Left lung (tissue), 4 donors: ENCODE measurements at regions not wholly inside any gene's neighbourhood (a gene's known extent, or its start where the extent isn't known, plus 50 kb on each side); places are given as distances from the start of the nearest gene placed in this dataset.

Source experiments
- ATAC-seq: fragments of 200-7000 bp; cut with Tn5 transposase; one replicate; pipeline ENCODE4 v1.9.1; 2020; ENCODE audit warnings: moderate library complexity
- DNase-seq, 4 donors: peaks; one replicate each; pipeline ENCODE4 v3.0.0-alpha.2; 2013 to 2020
- H3K27ac ChIP-seq, 2 donors: fragments of 200-600 bp; sonication (generic) in 1 of 2; one replicate each; pipeline versions ENCODE4 v1.5.0 to v1.8.0; 2020 to 2021
- H3K27me3 ChIP-seq, 2 donors: fragments of 200-600 bp; sonication (generic) in 1 of 2; one replicate each; pipeline versions ENCODE4 v1.5.0 to v1.8.0; 2020 to 2021
- H3K36me3 ChIP-seq, 2 donors: fragments of 200-600 bp; sonication (generic) in 1 of 2; one replicate each; pipeline versions ENCODE4 v1.5.0 to v1.8.0; 2020 to 2021
- H3K4me1 ChIP-seq, 2 donors: fragments of 200-600 bp; one replicate each; pipeline ENCODE4 v1.8.0; 2021
- H3K4me3 ChIP-seq, 2 donors: fragments of 200-600 bp; sonication (generic) in 1 of 2; one replicate each; pipeline versions ENCODE4 v1.5.0 to v1.8.0; 2020 to 2021; ENCODE audit warnings: mild to moderate bottlenecking in 1 of 2
- H3K9me3 ChIP-seq, 2 donors: fragments of 200-600 bp; sonication (generic) in 1 of 2; one replicate each; pipeline versions ENCODE4 v1.5.0 to v1.8.0; 2020 to 2021
- CTCF ChIP-seq, 2 donors: fragments of 200-600 bp; sonication (generic) in 1 of 2; IDR thresholded peaks; one replicate each; pipeline versions ENCODE4 v1.5.0 to v1.8.0; 2021; ENCODE audit warnings: antibody characterized with exemption in 2 of 2
- intact Hi-C, 2 donors: fragments of 100-400 bp; cut with DNase I; formaldehyde crosslinking; loops; one replicate each; pipeline versions ENCODE4 v1.11.2 to v1.14.2; 2022
- donor health status: DM: no; HTN: yes; CAD: no.
- donor health status: DM: no; HTN: no; CAD: no.

GRCh38 chr1:58095183-58095582 is 451.3 kb downstream of the OMA1 start:
- no peaks in the 10 kb centered on the region for H3K9me3 ChIP-seq
- no peak for DNase-seq
- H3K36me3 ChIP-seq, result no peaks in the 10 kb centered on the region
- intact Hi-C loops, result no loop called here
- H3K27me3 ChIP-seq, result no peaks in the 10 kb centered on the region
- no peaks in the 10 kb centered on the region for H3K4me1 ChIP-seq
- no peak overlapping the region for H3K4me3 ChIP-seq
- no peak for TF ChIP-seq CTCF (IDR thresholded peaks at IDR 0.05)
- no peak overlapping the region for H3K27ac ChIP-seq
- ATAC-seq, result no peak

DNA sequence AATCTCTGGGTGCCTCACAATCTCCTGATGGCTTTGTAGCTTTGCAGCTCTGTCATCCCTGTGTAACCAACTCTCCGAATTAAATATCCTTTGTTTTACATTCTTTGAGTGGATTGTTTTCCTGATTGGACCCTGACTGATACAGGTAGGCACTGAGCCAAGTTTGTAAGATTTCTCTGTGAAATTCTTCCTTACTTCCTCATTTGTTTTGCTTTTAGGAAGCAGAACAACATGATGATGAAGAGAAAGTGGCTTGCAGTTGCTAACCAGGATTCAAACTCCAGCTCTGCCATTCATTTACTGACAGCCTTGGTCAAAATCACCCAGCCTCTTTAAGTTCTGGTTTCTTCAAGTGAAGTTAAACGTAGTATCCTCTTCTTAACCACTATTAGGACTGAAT is 452.3 kb downstream of the OMA1 start:
- no peak for TF ChIP-seq CTCF (IDR thresholded peaks at IDR 0.05)
- no peak overlapping the region for H3K4me3 ChIP-seq
- no peak overlapping the region for H3K27ac ChIP-seq
- no peaks in the 10 kb centered on the region for H3K9me3 ChIP-seq
- DNase-seq (no peak), ATAC-seq (no peak)
- H3K4me1 ChIP-seq, result no peaks in the 10 kb centered on the region
- H3K36me3 ChIP-seq, result no peaks in the 10 kb centered on the region
- H3K27me3 ChIP-seq, result no peaks in the 10 kb centered on the region
- intact Hi-C loops, result no loop called here

DNA sequence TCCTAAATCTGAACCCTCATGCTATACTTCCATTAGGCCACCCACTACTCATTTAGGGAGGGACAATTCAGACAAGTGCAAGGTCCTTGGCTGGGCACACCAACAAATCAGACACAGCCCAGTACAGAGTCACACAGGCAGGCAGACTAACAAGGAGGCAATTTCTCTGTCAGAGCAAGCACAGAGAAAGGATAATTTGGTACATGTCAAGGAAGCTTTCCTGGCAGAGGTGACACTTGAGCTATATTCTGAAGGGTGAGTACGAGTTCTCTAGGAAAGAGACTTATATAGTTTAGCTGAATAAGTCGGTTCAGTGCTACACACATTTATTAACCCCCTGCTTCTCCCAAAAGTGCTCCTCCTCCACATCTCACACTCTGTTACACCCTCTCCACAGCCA is 455.9 kb downstream of the OMA1 start:
- no peaks in the 10 kb centered on the region for H3K4me1 ChIP-seq
- TF ChIP-seq CTCF (IDR thresholded peaks at IDR 0.05), result no peak
- H3K9me3 ChIP-seq, result no peaks in the 10 kb centered on the region
- no peaks in the 10 kb centered on the region for H3K27me3 ChIP-seq
- H3K4me3 ChIP-seq, result no peak overlapping the region
- DNase-seq (no peak), ATAC-seq (no peak)
- H3K36me3 ChIP-seq, result no peaks in the 10 kb centered on the region
- H3K27ac ChIP-seq, result no peak overlapping the region
- intact Hi-C loops, result no loop called here

- Histone ChIP-seq H3K4me3 (no peak overlapping the region), H3K9me3 (no peaks in the 10 kb centered on the region), H3K27me3 (no peaks in the 10 kb centered on the region), H3K4me1 (no peaks in the 10 kb centered on the region), H3K36me3 (no peaks in the 10 kb centered on the region), H3K27ac (no peak overlapping the region)
- DNase-seq (peak in 1 of 4 donors; percentile 13), ATAC-seq (no peak)
- intact Hi-C loops, result no loop called here
- no peak for TF ChIP-seq CTCF (IDR thresholded peaks at IDR 0.05)
These were observed 456.5 kb downstream of the OMA1 start for GRCh38 chr1:58089898-58090534.

GRCh38 chr1:58084266-58084665 is 462.3 kb downstream of the OMA1 start:
- intact Hi-C loops, result no loop called here
- TF ChIP-seq CTCF (IDR thresholded peaks at IDR 0.05), result no peak
- no peak overlapping the region for H3K27ac ChIP-seq
- no peaks in the 10 kb centered on the region for H3K9me3 ChIP-seq
- ATAC-seq, result no peak
- H3K27me3 ChIP-seq, result no peaks in the 10 kb centered on the region
- H3K4me1 ChIP-seq, result no peaks in the 10 kb centered on the region
- no peaks in the 10 kb centered on the region for H3K36me3 ChIP-seq
- no peak overlapping the region for H3K4me3 ChIP-seq
- no peak for DNase-seq
